Activated T-cell treated with anti-CD3 and anti-CD28 coated beads, Interleukin-2, amount 50 U/mL, for 24 hours (primary cell): ENCODE measurements at regions not wholly inside any gene's neighbourhood (a gene's known extent, or its start where the extent isn't known, plus 50 kb on each side); places are given as distances from the start of the nearest gene placed in this dataset.

Experiments used
- DNase-seq: peaks from one replicate; pipeline ENCODE4 v3.0.0-alpha.2; 2020
- H3K27ac Mint-ChIP-seq: 2 replicates; pipeline ENCODE4 v1.8.0; 2020; ENCODE audit warnings: mild to moderate bottlenecking, mixed read lengths
- H3K27me3 Mint-ChIP-seq: 2 replicates; pipeline ENCODE4 v1.8.0; 2020; ENCODE audit warnings: mixed read lengths
- H3K36me3 Mint-ChIP-seq: 2 replicates; pipeline ENCODE4 v1.8.0; 2020; ENCODE audit warnings: low read depth, mixed read lengths
- H3K4me1 Mint-ChIP-seq: 2 replicates; pipeline ENCODE4 v1.8.0; 2020; ENCODE audit warnings: low read depth, mixed read lengths
- H3K4me3 Mint-ChIP-seq: 2 replicates; pipeline ENCODE4 v1.8.0; 2020; ENCODE audit warnings: mild to moderate bottlenecking, moderate library complexity, mixed read lengths
- H3K9me3 Mint-ChIP-seq: 2 replicates; pipeline ENCODE4 v1.8.0; 2020; ENCODE audit warnings: mixed read lengths

DNA sequence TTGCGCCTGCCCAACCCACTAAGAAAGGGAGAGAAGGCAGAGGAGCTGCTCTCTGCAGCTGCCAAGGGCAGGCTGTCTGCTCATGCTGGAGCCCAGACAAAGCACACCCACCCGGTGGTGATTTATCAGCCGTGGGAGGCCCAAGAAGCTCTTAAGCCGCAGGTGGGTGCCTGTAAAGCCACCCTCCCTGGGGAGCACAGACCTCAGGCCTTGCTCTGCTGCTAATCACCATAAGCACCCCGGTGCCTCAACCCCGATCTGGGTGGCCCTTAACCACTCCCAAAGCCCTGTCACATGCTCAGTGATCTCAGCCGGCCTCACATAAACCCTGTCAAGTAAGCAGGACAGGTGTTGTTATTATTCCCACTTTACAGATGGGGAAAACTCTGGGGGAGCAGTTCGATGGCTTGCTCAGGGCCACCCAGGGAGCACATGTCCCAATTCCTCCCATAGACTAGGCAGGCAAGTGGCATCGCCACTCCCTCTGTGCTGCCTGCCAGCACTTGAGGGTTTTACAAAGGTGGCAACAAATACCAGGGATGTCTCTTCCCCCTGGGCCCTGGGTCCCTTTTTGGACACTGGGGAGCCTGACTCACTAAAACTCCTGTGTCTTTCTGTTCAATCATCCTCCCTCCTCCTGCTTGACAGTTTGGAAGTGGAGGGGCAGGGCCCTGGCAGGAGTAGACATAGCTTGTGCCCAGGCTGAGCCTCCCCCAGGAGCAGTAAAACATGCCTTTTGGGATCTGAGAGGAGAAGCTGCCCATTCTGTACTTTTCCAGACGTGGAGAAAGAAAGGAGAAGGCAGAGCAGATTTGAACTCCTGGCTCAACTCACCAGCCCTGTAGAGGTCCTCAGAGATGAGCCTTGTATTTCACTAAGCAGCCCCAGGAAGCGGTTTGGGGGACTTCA is 299.3 kb downstream of the SOX9 start:
- peaks cover 7% of the 10 kb centered on the region for H3K9me3 Mint-ChIP-seq
- no peak overlapping the region for H3K4me3 Mint-ChIP-seq
- no peak for DNase-seq
- H3K4me1 Mint-ChIP-seq, result peaks cover 23% of the 10 kb centered on the region
- H3K36me3 Mint-ChIP-seq, result no peaks in the 10 kb centered on the region
- H3K27ac Mint-ChIP-seq, result no peak overlapping the region
- peaks cover 14% of the 10 kb centered on the region for H3K27me3 Mint-ChIP-seq

GRCh38 chr17:72420775-72421127 is 299.9 kb downstream of the SOX9 start:
- H3K4me3 Mint-ChIP-seq, result no peak overlapping the region
- peaks cover 7% of the 10 kb centered on the region for H3K9me3 Mint-ChIP-seq
- peaks cover 8% of the 10 kb centered on the region for H3K27me3 Mint-ChIP-seq
- peaks cover 25% of the 10 kb centered on the region for H3K4me1 Mint-ChIP-seq
- DNase-seq, result no peak
- H3K27ac Mint-ChIP-seq, result no peak overlapping the region
- H3K36me3 Mint-ChIP-seq, result no peaks in the 10 kb centered on the region

GRCh38 chr17:72421128-72422092 is 300.6 kb downstream of the SOX9 start:
- DNase-seq, result peak; percentile 33
- H3K9me3 Mint-ChIP-seq, result peaks cover 7% of the 10 kb centered on the region

DNA sequence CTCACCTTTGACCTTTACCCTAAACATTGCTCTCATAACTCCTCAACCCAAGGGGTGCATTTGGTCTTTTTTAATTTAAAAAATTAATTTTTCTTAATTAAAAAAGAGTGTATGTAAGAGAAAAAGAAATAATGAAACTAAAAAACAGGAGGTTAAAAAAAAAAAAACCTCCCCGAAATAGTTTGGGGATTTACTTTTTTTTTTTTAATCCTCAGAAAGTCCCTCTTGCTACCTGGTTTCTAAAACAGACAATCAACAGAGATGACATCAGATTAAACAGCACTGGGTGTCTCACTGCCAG is 301.3 kb downstream of the SOX9 start:
- Mint-ChIP-seq H3K4me1 (peaks cover 25% of the 10 kb centered on the region), H3K9me3 (peaks cover 5% of the 10 kb centered on the region)
- DNase-seq, result no peak

More at GRCh38 chr17:72421128-72422092, 300.6 kb downstream of the SOX9 start:
- no peak overlapping the region for H3K4me3 Mint-ChIP-seq
- peak overlapping the region; percentile 65 for H3K27ac Mint-ChIP-seq
- H3K27me3 Mint-ChIP-seq, result peaks cover 8% of the 10 kb centered on the region
- H3K4me1 Mint-ChIP-seq, result peaks cover 25% of the 10 kb centered on the region
- H3K36me3 Mint-ChIP-seq, result no peaks in the 10 kb centered on the region

DNA sequence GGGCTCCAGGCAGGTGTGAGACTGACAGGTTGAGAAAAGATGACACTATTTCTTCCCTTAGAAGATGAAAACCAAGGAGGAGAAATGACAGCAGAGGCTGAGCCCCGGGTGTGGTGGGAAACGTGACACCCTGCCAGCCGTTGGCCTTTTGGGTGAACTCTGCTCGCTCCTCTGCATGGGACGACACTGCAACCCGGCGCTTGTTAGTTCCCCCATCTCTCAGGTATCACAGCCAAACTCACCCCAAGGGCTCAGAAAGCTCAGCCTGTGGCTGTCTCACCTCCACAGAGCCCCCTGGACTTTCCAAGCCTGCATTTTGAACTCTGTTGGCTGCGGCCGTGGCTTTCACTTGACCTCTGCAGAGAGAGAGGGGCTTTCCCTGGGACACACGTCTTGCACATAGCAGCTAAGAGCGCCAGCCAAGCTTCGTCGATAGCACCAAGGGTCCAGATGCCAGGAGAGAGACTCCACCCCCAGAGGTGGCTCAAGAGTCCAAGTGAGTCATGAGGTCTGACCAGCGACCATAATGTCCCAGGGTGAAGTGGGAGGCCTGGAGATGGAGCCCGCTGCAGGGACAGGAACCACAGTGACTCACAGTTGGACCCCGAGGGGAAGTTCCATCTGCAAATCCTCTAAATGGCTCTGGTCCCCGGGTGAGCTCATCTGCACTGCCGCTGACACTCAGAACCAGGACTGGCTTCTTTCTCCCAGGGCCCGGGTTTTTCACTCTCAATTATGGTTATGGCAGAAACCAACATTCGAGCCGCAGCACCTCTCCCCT is 301.9 kb downstream of the SOX9 start:
- Mint-ChIP-seq H3K4me1 (peaks cover 25% of the 10 kb centered on the region), H3K36me3 (no peaks in the 10 kb centered on the region), H3K27ac (no peak overlapping the region), H3K27me3 (peaks cover 8% of the 10 kb centered on the region), H3K4me3 (no peak overlapping the region), H3K9me3 (peaks cover 5% of the 10 kb centered on the region)
- peak; percentile 33 for DNase-seq

More for the DNA sequence above, 301.3 kb downstream of the SOX9 start:
- H3K27ac Mint-ChIP-seq, result no peak overlapping the region
- peaks cover 8% of the 10 kb centered on the region for H3K27me3 Mint-ChIP-seq
- no peak overlapping the region for H3K4me3 Mint-ChIP-seq
- no peaks in the 10 kb centered on the region for H3K36me3 Mint-ChIP-seq

- Mint-ChIP-seq H3K27me3 (peaks cover 6% of the 10 kb centered on the region), H3K27ac (peak overlapping the region; percentile 11), H3K4me1 (peaks cover 25% of the 10 kb centered on the region), H3K9me3 (peaks cover 2% of the 10 kb centered on the region), H3K36me3 (no peaks in the 10 kb centered on the region), H3K4me3 (no peak overlapping the region)
- no peak for DNase-seq
Observed at GRCh38 chr17:72423286-72423589, 302.4 kb downstream of the SOX9 start.

GRCh38 chr17:72423718-72424117 is 302.9 kb downstream of the SOX9 start:
- no peak for DNase-seq
- no peaks in the 10 kb centered on the region for H3K36me3 Mint-ChIP-seq
- no peak overlapping the region for H3K4me3 Mint-ChIP-seq
- no peak overlapping the region for H3K27ac Mint-ChIP-seq
- H3K27me3 Mint-ChIP-seq, result peaks cover 4% of the 10 kb centered on the region
- peaks cover 25% of the 10 kb centered on the region for H3K4me1 Mint-ChIP-seq
- H3K9me3 Mint-ChIP-seq, result no peaks in the 10 kb centered on the region

GRCh38 chr17:72424505-72425117 is 303.8 kb downstream of the SOX9 start:
- no peak for DNase-seq
- Mint-ChIP-seq H3K4me1 (peaks cover 25% of the 10 kb centered on the region), H3K9me3 (no peaks in the 10 kb centered on the region), H3K4me3 (no peak overlapping the region), H3K36me3 (no peaks in the 10 kb centered on the region), H3K27ac (no peak overlapping the region), H3K27me3 (no peaks in the 10 kb centered on the region)

DNA sequence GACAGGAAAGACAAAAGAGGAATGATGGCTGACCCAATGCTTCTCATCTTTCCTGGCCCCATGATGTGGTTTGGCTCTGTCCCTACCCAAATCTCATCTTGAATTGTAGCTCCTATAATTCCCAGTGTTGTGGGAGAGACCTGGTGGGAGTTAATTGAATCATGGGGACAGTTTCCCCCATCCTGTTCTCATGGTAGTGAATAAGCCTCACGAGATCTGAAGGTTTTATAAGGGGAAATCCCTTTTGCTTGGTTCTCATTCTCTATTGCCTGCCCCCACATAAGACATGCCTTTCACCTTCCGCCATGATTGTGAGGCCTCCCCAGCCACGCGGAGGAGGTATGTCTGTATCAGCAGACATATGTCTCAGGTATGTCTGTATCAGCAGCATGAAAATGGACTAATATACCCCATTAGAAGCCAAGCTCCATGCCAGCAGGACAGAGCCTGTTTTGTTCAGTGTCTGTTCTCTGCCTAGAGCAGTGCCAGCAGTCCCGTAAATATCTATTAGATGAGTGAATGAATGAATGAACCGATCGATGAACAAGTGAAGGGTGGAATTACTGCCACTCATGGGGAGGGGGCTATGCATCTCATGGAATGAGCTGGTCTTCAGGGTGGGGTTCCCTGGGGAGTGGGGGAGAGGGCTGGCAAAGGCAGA is 304.4 kb downstream of the SOX9 start:
- Mint-ChIP-seq H3K4me3 (no peak overlapping the region), H3K4me1 (peaks cover 25% of the 10 kb centered on the region), H3K9me3 (no peaks in the 10 kb centered on the region), H3K36me3 (no peaks in the 10 kb centered on the region), H3K27ac (no peak overlapping the region), H3K27me3 (no peaks in the 10 kb centered on the region)
- DNase-seq, result no peak

GRCh38 chr17:72425794-72426168 is 305.0 kb downstream of the SOX9 start:
- no peak overlapping the region for H3K27ac Mint-ChIP-seq
- no peak overlapping the region for H3K4me3 Mint-ChIP-seq
- DNase-seq, result no peak
- no peaks in the 10 kb centered on the region for H3K9me3 Mint-ChIP-seq
- H3K27me3 Mint-ChIP-seq, result no peaks in the 10 kb centered on the region
- peaks cover 24% of the 10 kb centered on the region for H3K4me1 Mint-ChIP-seq
- H3K36me3 Mint-ChIP-seq, result no peaks in the 10 kb centered on the region

- no peak overlapping the region for H3K4me3 Mint-ChIP-seq
- H3K27ac Mint-ChIP-seq, result no peak overlapping the region
- no peaks in the 10 kb centered on the region for H3K27me3 Mint-ChIP-seq
- no peaks in the 10 kb centered on the region for H3K36me3 Mint-ChIP-seq
- H3K9me3 Mint-ChIP-seq, result no peaks in the 10 kb centered on the region
- no peak for DNase-seq
- peaks cover 22% of the 10 kb centered on the region for H3K4me1 Mint-ChIP-seq
Observed at GRCh38 chr17:72426321-72426720, 305.5 kb downstream of the SOX9 start.

GRCh38 chr17:72426948-72427760 is 306.3 kb downstream of the SOX9 start:
- no peak for DNase-seq
- no peaks in the 10 kb centered on the region for H3K9me3 Mint-ChIP-seq
- H3K27ac Mint-ChIP-seq, result no peak overlapping the region
- H3K27me3 Mint-ChIP-seq, result no peaks in the 10 kb centered on the region
- no peaks in the 10 kb centered on the region for H3K36me3 Mint-ChIP-seq
- no peak overlapping the region for H3K4me3 Mint-ChIP-seq
- peaks cover 14% of the 10 kb centered on the region for H3K4me1 Mint-ChIP-seq

DNA sequence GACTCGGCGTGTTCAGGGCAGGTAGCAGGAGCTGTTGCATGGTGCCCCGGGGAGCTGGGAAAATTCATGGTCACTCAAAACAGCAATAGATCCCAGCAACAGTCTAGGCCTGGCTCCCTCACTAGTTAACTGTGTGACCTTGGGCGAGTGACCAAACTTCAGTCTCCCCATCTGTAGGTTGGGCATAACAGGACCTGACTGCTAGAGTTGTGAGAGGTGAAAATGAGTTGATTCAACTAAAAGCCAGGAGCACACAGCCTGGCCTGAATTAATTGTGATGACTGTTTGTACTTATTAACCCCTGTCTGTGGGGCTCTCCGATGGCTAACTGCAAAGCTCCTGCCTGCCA is 306.9 kb downstream of the SOX9 start:
- H3K27ac Mint-ChIP-seq, result no peak overlapping the region
- no peak overlapping the region for H3K4me3 Mint-ChIP-seq
- H3K9me3 Mint-ChIP-seq, result no peaks in the 10 kb centered on the region
- H3K27me3 Mint-ChIP-seq, result no peaks in the 10 kb centered on the region
- peaks cover 10% of the 10 kb centered on the region for H3K4me1 Mint-ChIP-seq
- DNase-seq, result no peak
- H3K36me3 Mint-ChIP-seq, result no peaks in the 10 kb centered on the region
